K562 (cell line): ENCODE measurements at regions not wholly inside any gene's neighbourhood (a gene's known extent, or its start where the extent isn't known, plus 50 kb on each side); places are given as distances from the start of the nearest gene placed in this dataset.
A peak's percentile ranks its signal among the peaks of the same experiment; 100 is the strongest.

Experiments used
- ARID2 ChIP-seq: fragments of 450-650 bp; IDR thresholded peaks from 2 replicates; pipeline ENCODE4 v1.6.1; 2017; ENCODE audit warnings: antibody characterized with exemption, mild to moderate bottlenecking
- BRCA1 ChIP-seq, 2 experiments: fragments of 450-650 bp in 1 of 2; sonication (generic) in 1 of 2; formaldehyde crosslinking in 1 of 2; IDR thresholded peaks; 2 replicates each; pipeline versions ENCODE4 v1.5.0 to v1.6.1; 2017 to 2020; ENCODE audit warnings: mild to moderate bottlenecking in 1 of 2, missing genetic modification reagents in 1 of 2
- CEBPG ChIP-seq, 3 experiments: fragments of 200-800 bp in 1 of 3; sonication (Bioruptor generic) in 1 of 3; sonication (generic) in 1 of 3; formaldehyde crosslinking in 1 of 3; IDR thresholded peaks in 2 of 3; conservative IDR thresholded peaks in 1 of 3; 2 replicates each; pipeline versions ENCODE4 v1.6.1 to v1.8.0; 2016 to 2022; ENCODE audit warnings: missing compliant biosample characterization in 2 of 3, missing genetic modification characterization in 2 of 3, mild to moderate bottlenecking in 1 of 3, missing genetic modification reagents in 1 of 3
- CHD1 ChIP-seq: fragments of 200-600 bp; sonication (generic); IDR thresholded peaks from one replicate; pipeline ENCODE4 v1.6.1; 2012; ENCODE audit warnings: mild to moderate bottlenecking, moderate library complexity, low read length, inconsistent platforms
- COPS2 ChIP-seq: fragments of 450-650 bp; conservative IDR thresholded peaks from 2 replicates; pipeline ENCODE4 v1.6.1; 2016; ENCODE audit warnings: mild to moderate bottlenecking, moderate library complexity
- CREB3 ChIP-seq: fragments of 450-650 bp; conservative IDR thresholded peaks from 2 replicates; pipeline ENCODE4 v1.6.1; 2016; ENCODE audit warnings: missing genetic modification characterization, low read depth, mild to moderate bottlenecking, missing compliant biosample characterization, moderate library complexity
- CTBP1 ChIP-seq: fragments of 450-650 bp; IDR thresholded peaks from 2 replicates; pipeline ENCODE4 v1.6.1; 2016; ENCODE audit warnings: borderline replicate concordance
- EHMT2 ChIP-seq: fragments of 450-650 bp; IDR thresholded peaks from 2 replicates; pipeline ENCODE4 v1.6.1; 2018; ENCODE audit warnings: antibody characterized with exemption
- FOS ChIP-seq: IDR thresholded peaks from 3 replicates; pipeline ENCODE4 v1.6.1; 2011; ENCODE audit not compliant: insufficient read length; ENCODE audit errors: extremely low read depth
- GABPA ChIP-seq: fragments of 200-800 bp; sonication (Bioruptor generic); conservative IDR thresholded peaks from 2 replicates; pipeline ENCODE4 v1.6.1; 2016; ENCODE audit warnings: low read depth, missing genetic modification characterization, missing compliant biosample characterization
- GTF2F1 ChIP-seq: IDR thresholded peaks from 2 replicates; pipeline ENCODE4 v1.6.1; 2011; ENCODE audit warnings: low read depth, low read length, improper control_type of control experiment
- KDM4B ChIP-seq, 2 experiments: fragments of 450-650 bp in 1 of 2; sonication (generic) in 1 of 2; IDR thresholded peaks; 2 replicates each; pipeline ENCODE4 v1.6.1; 2016 to 2017; ENCODE audit warnings: borderline replicate concordance in 2 of 2, antibody characterized with exemption in 1 of 2, low read depth in 1 of 2, mild to moderate bottlenecking in 1 of 2
- NR4A1 ChIP-seq, 2 experiments: fragments of 250-450 bp in 1 of 2; fragments of 450-650 bp in 1 of 2; sonication (Bioruptor Pico) in 1 of 2; IDR thresholded peaks; 2 replicates each; pipeline versions ENCODE4 v1.4.0 to v1.6.1; 2016 to 2020; ENCODE audit warnings: mild to moderate bottlenecking in 2 of 2, missing compliant biosample characterization in 1 of 2, missing genetic modification characterization in 1 of 2, moderate library complexity in 1 of 2
- RBFOX2 ChIP-seq: fragments of 200-400 bp; formaldehyde crosslinking; IDR thresholded peaks from 2 replicates; pipeline ENCODE4 v1.6.1; 2017; ENCODE audit warnings: low read depth, mild to moderate bottlenecking, low read length, moderate library complexity
- RBM39 ChIP-seq: fragments of 200-400 bp; formaldehyde crosslinking; optimal IDR thresholded peaks from 2 replicates; pipeline ENCODE3; 2018; ENCODE audit warnings: low read depth, low read length
- ZNF347 ChIP-seq: fragments of 450-650 bp; formaldehyde crosslinking; IDR thresholded peaks from 2 replicates; pipeline ENCODE4 v1.4.0; 2020; ENCODE audit warnings: low read depth, mild to moderate bottlenecking, moderate library complexity
- ZNF384 ChIP-seq: IDR thresholded peaks from 2 replicates; pipeline ENCODE4 v1.6.1; 2012; ENCODE audit warnings: low read depth, low read length, improper control_type of control experiment
- TF ChIP-seq, protein P1 (sequence below): fragments of 250-450 bp; sonication (Bioruptor Pico); IDR thresholded peaks from 2 replicates; pipeline ENCODE4 v1.5.0; 2021; ENCODE audit warnings: mild to moderate bottlenecking, moderate library complexity
- TF ChIP-seq, protein P2 (sequence below): sonication (generic); formaldehyde crosslinking; IDR thresholded peaks from 2 replicates; pipeline ENCODE4 v1.8.1; 2022; ENCODE audit warnings: missing genetic modification reagents
- TF ChIP-seq, protein P3 (sequence below): IDR thresholded peaks from 2 replicates; pipeline ENCODE4 v1.6.1; 2012; ENCODE audit warnings: low read depth, low read length, improper control_type of control experiment, borderline replicate concordance

- no peak for TF ChIP-seq ARID2
- TF ChIP-seq, protein P1, sequence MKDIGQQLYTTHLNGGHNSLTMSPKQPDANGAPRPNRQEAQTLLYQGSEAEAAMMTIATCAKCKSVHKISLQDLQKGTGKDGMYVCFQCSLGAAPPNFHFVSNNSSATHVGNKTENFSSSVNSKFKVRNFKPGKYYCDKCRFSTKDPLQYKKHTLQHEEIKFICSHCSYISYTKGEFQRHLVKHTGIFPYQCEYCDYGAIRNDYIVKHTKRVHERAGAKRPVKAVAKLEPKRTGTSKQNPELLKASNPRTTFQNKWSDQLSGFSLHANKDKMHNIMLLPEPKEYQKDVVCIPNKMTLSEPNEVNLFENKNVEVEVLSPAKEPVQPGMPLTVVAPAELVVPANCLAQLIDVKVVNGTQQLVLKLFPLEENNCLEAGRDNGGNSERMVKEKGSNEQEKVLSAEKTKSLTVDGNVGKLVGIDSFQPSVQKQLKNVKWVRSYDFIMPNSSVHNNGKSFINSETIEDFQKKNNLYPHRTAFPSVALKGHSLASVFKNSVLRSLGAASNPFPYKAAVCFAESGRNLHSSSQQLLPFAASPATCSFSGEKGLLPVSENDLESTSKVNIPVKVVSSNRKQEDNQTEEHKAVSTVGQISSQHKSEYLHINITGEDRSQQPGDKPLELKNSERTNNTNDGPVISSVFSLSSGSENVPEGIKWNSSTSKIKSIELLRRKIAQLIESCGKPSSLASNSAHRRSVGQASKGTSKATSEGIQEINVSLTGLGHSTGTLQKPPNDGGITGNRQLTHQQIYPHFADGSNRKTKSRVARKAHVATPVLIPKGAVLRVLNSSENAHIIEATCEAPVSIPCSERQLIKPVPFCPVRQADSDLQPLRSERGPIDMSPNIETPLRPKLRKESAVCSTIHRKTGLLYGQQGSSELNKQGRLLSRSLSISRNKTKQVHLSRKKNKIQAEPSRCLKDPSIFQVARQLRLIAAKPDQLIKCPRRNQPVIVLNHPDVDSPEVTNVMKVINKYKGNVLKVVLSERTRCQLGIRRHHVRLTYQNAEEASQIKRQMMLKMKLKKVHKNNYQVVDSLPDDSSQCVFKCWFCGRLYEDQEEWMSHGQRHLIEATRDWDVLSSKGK (CRISPR knock-in tag): no peak
- TF ChIP-seq, protein P2, sequence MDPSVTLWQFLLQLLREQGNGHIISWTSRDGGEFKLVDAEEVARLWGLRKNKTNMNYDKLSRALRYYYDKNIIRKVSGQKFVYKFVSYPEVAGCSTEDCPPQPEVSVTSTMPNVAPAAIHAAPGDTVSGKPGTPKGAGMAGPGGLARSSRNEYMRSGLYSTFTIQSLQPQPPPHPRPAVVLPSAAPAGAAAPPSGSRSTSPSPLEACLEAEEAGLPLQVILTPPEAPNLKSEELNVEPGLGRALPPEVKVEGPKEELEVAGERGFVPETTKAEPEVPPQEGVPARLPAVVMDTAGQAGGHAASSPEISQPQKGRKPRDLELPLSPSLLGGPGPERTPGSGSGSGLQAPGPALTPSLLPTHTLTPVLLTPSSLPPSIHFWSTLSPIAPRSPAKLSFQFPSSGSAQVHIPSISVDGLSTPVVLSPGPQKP (CRISPR knock-in tag): no peak
- TF ChIP-seq CREB3 (tag): 0 out of 2 replicates have a peak, but pooled peaks have one; percentile 51
- TF ChIP-seq, protein P3, sequence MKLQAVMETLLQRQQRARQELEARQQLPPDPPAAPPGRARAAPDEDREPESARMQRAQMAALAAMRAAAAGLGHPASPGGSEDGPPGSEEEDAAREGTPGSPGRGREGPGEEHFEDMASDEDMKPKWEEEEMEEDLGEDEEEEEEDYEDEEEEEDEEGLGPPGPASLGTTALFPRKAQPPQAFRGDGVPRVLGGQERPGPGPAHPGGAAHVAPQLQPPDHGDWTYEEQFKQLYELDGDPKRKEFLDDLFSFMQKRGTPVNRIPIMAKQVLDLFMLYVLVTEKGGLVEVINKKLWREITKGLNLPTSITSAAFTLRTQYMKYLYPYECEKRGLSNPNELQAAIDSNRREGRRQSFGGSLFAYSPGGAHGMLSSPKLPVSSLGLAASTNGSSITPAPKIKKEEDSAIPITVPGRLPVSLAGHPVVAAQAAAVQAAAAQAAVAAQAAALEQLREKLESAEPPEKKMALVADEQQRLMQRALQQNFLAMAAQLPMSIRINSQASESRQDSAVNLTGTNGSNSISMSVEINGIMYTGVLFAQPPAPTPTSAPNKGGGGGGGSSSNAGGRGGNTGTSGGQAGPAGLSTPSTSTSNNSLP: no peak
- no peak for TF ChIP-seq ZNF347 (CRISPR knock-in tag)
- TF ChIP-seq CEBPG (CRISPR knock-in tag; IDR thresholded peaks at IDR 0.05): no peak
- no peak for TF ChIP-seq CEBPG (tag; conservative IDR thresholded peaks at IDR 0.05 in 1 of 2, IDR thresholded peaks at IDR 0.05 in 1 of 2)
- TF ChIP-seq CTBP1: no peak
- no peak for TF ChIP-seq RBM39
- no peak for TF ChIP-seq NR4A1 (CRISPR knock-in tag; IDR thresholded peaks at IDR 0.05)
- TF ChIP-seq NR4A1 (tag; IDR thresholded peaks at IDR 0.05): no peak
- TF ChIP-seq GTF2F1: no peak
- no peak for TF ChIP-seq CHD1
- TF ChIP-seq RBFOX2: no peak
- no peak for TF ChIP-seq BRCA1 (IDR thresholded peaks at IDR 0.05)
- no peak for TF ChIP-seq BRCA1 (CRISPR knock-in tag; IDR thresholded peaks at IDR 0.05)
- no peak for TF ChIP-seq ZNF384
- no peak for TF ChIP-seq KDM4B (IDR thresholded peaks at IDR 0.05; ENCODE audit: borderline replicate concordance in 2 of 2, low read depth in 1 of 2)
- TF ChIP-seq FOS: peak; percentile 6
- TF ChIP-seq EHMT2: peak; percentile 95
- no peak for TF ChIP-seq COPS2
- TF ChIP-seq GABPA (tag): no peak
Measured at GRCh38 chr18:1050012-1050657, 145.5 kb downstream of the ADCYAP1 start (continued).
